ENCODE measurements at regions not wholly inside any gene's neighbourhood (a gene's known extent, or its start where the extent isn't known, plus 50 kb on each side); places are given as distances from the start of the nearest gene placed in this dataset.
"Not testable (repeated sequence)": the region's sequence is repeated elsewhere in the genome, so short reads cannot be mapped to it uniquely, and the experiment has no call there.

GRCh38 chr2:35582637-35583036, 772.9 kb upstream of the CRIM1 start:
- DNase-seq (ENCODE audit: low read depth in 2 of 2): no peak

- DNase-seq (ENCODE audit: low read depth in 2 of 2): no peak
Observed at GRCh38 chr2:35580956-35581355, 774.6 kb upstream of the CRIM1 start.

GRCh38 chr2:35568574-35568973, 787.0 kb upstream of the CRIM1 start:
- not testable (repeated sequence) for DNase-seq (ENCODE audit: low read depth in 2 of 2)

GRCh38 chr2:35562488-35562887, 793.1 kb upstream of the CRIM1 start:
- DNase-seq (ENCODE audit: low read depth in 2 of 2): no peak

- no peak for DNase-seq (ENCODE audit: low read depth in 2 of 2)
Observed at GRCh38 chr2:35548171-35548570, 807.4 kb upstream of the CRIM1 start.

GRCh38 chr2:35545301-35545700, 810.3 kb upstream of the CRIM1 start:
- no peak for DNase-seq (ENCODE audit: low read depth in 2 of 2)

- DNase-seq (ENCODE audit: low read depth in 2 of 2): no peak
Observed at GRCh38 chr2:35538796-35539195, 816.8 kb upstream of the CRIM1 start.

- no peak for DNase-seq (ENCODE audit: low read depth in 2 of 2)
Observed at GRCh38 chr2:35530615-35531135, 824.9 kb upstream of the CRIM1 start.

GRCh38 chr2:35526741-35527140, 828.8 kb upstream of the CRIM1 start:
- DNase-seq (ENCODE audit: low read depth in 2 of 2): peak; percentile 28 to 31

GRCh38 chr2:35522450-35522849, 833.1 kb upstream of the CRIM1 start:
- no peak for DNase-seq (ENCODE audit: low read depth in 2 of 2)

GRCh38 chr2:35510636-35511035, 844.9 kb upstream of the CRIM1 start:
- DNase-seq (ENCODE audit: low read depth in 2 of 2): peak; percentile 84 to 95

GRCh38 chr2:35508601-35509000, 847.0 kb upstream of the CRIM1 start:
- DNase-seq (ENCODE audit: low read depth in 2 of 2): peak; percentile 11 to 64

- no peak for DNase-seq (ENCODE audit: low read depth in 2 of 2)
Observed at GRCh38 chr2:35504419-35504818, 851.2 kb upstream of the CRIM1 start.

- DNase-seq (ENCODE audit: low read depth in 2 of 2): peak; percentile 88
Observed at GRCh38 chr2:35503738-35504199, 851.8 kb upstream of the CRIM1 start.

GRCh38 chr2:35503311-35503710, 852.3 kb upstream of the CRIM1 start:
- peak; percentile 55 to 57 for DNase-seq (ENCODE audit: low read depth in 2 of 2)

GRCh38 chr2:35501076-35501475, 854.5 kb upstream of the CRIM1 start:
- peak in 1 of 2 donors; percentile 48 for DNase-seq (ENCODE audit: low read depth in 2 of 2)

GRCh38 chr2:35496022-35496421, 859.6 kb upstream of the CRIM1 start:
- no peak for DNase-seq (ENCODE audit: low read depth in 2 of 2)

- DNase-seq (ENCODE audit: low read depth in 2 of 2): no peak
Observed at GRCh38 chr2:35495182-35495581, 860.4 kb upstream of the CRIM1 start.

GRCh38 chr2:35478121-35478520, 877.5 kb upstream of the CRIM1 start:
- peak; percentile 25 to 40 for DNase-seq (ENCODE audit: low read depth in 2 of 2)

- no peak for DNase-seq (ENCODE audit: low read depth in 2 of 2)
Observed at GRCh38 chr2:35468245-35468644, 887.3 kb upstream of the CRIM1 start.

GRCh38 chr2:35463805-35464596, 891.6 kb upstream of the CRIM1 start:
- no peak for DNase-seq (ENCODE audit: low read depth in 2 of 2)

GRCh38 chr2:35462226-35462998, 893.2 kb upstream of the CRIM1 start:
- DNase-seq (ENCODE audit: low read depth in 2 of 2): no peak

All from lung microvascular endothelial cell (primary cell).